ENCODE measurements at regions not wholly inside any gene's neighbourhood (a gene's known extent, or its start where the extent isn't known, plus 50 kb on each side); places are given as distances from the start of the nearest gene placed in this dataset.

GRCh38 chr4:81799371-81799770, 327.7 kb upstream of the RASGEF1B start:
- CTCF ChIA-PET: no interaction called here
- Histone ChIP-seq H3K4me1 (no peaks in the 10 kb centered on the region), H3K27me3 (replicated peaks; ENCODE audit: control insufficient read depth, insufficient read depth, low read length) (no peaks in the 10 kb centered on the region), H3K9me3 (no peaks in the 10 kb centered on the region), H3K4me3 (ENCODE audit: low read depth, low read length) (no peak overlapping the region), H3K36me3 (ENCODE audit: control insufficient read depth, insufficient read depth, low read length) (no peaks in the 10 kb centered on the region)
- no peaks in the 10 kb centered on the region for H3K4me1 Mint-ChIP-seq (ENCODE audit: low read depth, unreplicated experiment)
- no peak overlapping the region for H3K27ac Mint-ChIP-seq (ENCODE audit: unreplicated experiment)
- H3K27me3 Mint-ChIP-seq (ENCODE audit: insufficient read depth, unreplicated experiment): no peaks in the 10 kb centered on the region
- intact Hi-C loops (cut with micrococcal nuclease; ENCODE audit: unreplicated experiment): no loop called here
- H3K36me3 Mint-ChIP-seq (ENCODE audit: insufficient read depth, unreplicated experiment): peaks cover 4% of the 10 kb centered on the region
- no TSS peak for BruUV-seq (replicated peaks)
- H3K4me3 Mint-ChIP-seq (ENCODE audit: unreplicated experiment): no peak overlapping the region
- POLR2A ChIA-PET: no interaction called here
- TF ChIP-seq CTCF (IDR thresholded peaks at IDR 0.05; ENCODE audit: insufficient read depth in 1 of 2, low read depth in 1 of 2, low read length in 1 of 2, severe bottlenecking in 1 of 2, unreplicated experiment in 1 of 2): no peak
- DNase-seq: no peak
- H3K9me3 Mint-ChIP-seq (ENCODE audit: unreplicated experiment): peaks cover 15% of the 10 kb centered on the region

GRCh38 chr4:81796790-81797528, 325.3 kb upstream of the RASGEF1B start:
- intact Hi-C loops (cut with micrococcal nuclease; ENCODE audit: unreplicated experiment): no loop called here
- no peak for DNase-seq
- H3K27me3 Mint-ChIP-seq (ENCODE audit: insufficient read depth, unreplicated experiment): no peaks in the 10 kb centered on the region
- H3K4me1 ChIP-seq: no peaks in the 10 kb centered on the region
- H3K9me3 Mint-ChIP-seq (ENCODE audit: unreplicated experiment): peaks cover 20% of the 10 kb centered on the region
- ChIA-PET POLR2A (no interaction called here), CTCF (no interaction called here)
- no peak for TF ChIP-seq CTCF (IDR thresholded peaks at IDR 0.05; ENCODE audit: insufficient read depth in 1 of 2, low read depth in 1 of 2, low read length in 1 of 2, severe bottlenecking in 1 of 2, unreplicated experiment in 1 of 2)
- no peaks in the 10 kb centered on the region for H3K9me3 ChIP-seq
- BruUV-seq (replicated peaks): no TSS peak
- H3K36me3 Mint-ChIP-seq (ENCODE audit: insufficient read depth, unreplicated experiment): peaks cover 4% of the 10 kb centered on the region
- no peak overlapping the region for H3K4me3 ChIP-seq (ENCODE audit: low read depth, low read length)
- H3K27ac Mint-ChIP-seq (ENCODE audit: unreplicated experiment): no peak overlapping the region
- no peak overlapping the region for H3K4me3 Mint-ChIP-seq (ENCODE audit: unreplicated experiment)
- H3K36me3 ChIP-seq (ENCODE audit: control insufficient read depth, insufficient read depth, low read length): no peaks in the 10 kb centered on the region
- H3K4me1 Mint-ChIP-seq (ENCODE audit: low read depth, unreplicated experiment): no peaks in the 10 kb centered on the region
- H3K27me3 ChIP-seq (replicated peaks; ENCODE audit: control insufficient read depth, insufficient read depth, low read length): no peaks in the 10 kb centered on the region

- TF ChIP-seq CTCF (IDR thresholded peaks at IDR 0.05; ENCODE audit: insufficient read depth in 1 of 2, low read depth in 1 of 2, low read length in 1 of 2, severe bottlenecking in 1 of 2, unreplicated experiment in 1 of 2): no peak
- Mint-ChIP-seq H3K27me3 (ENCODE audit: insufficient read depth, unreplicated experiment) (no peaks in the 10 kb centered on the region), H3K9me3 (ENCODE audit: unreplicated experiment) (peaks cover 10% of the 10 kb centered on the region), H3K4me1 (ENCODE audit: low read depth, unreplicated experiment) (no peaks in the 10 kb centered on the region), H3K27ac (ENCODE audit: unreplicated experiment) (no peak overlapping the region), H3K36me3 (ENCODE audit: insufficient read depth, unreplicated experiment) (no peaks in the 10 kb centered on the region), H3K4me3 (ENCODE audit: unreplicated experiment) (no peak overlapping the region)
- no peak overlapping the region for H3K4me3 ChIP-seq (ENCODE audit: low read depth, low read length)
- H3K4me1 ChIP-seq: no peaks in the 10 kb centered on the region
- no peaks in the 10 kb centered on the region; the same call in 1 of the 2 replicates for H3K27me3 ChIP-seq (replicated peaks; ENCODE audit: control insufficient read depth, insufficient read depth, low read length)
- H3K9me3 ChIP-seq: no peaks in the 10 kb centered on the region
- DNase-seq: no peak
- BruUV-seq (replicated peaks): no TSS peak
- POLR2A ChIA-PET: no interaction called here
- CTCF ChIA-PET: no interaction called here
- no peaks in the 10 kb centered on the region for H3K36me3 ChIP-seq (ENCODE audit: control insufficient read depth, insufficient read depth, low read length)
- intact Hi-C loops (cut with micrococcal nuclease; ENCODE audit: unreplicated experiment): no loop called here
These were observed 320.8 kb upstream of the RASGEF1B start for GRCh38 chr4:81792521-81792920.

Measured in Caco-2 (cell line).